CD1c-positive myeloid dendritic cell (primary cell): ENCODE measurements at regions not wholly inside any gene's neighbourhood (a gene's known extent, or its start where the extent isn't known, plus 50 kb on each side); places are given as distances from the start of the nearest gene placed in this dataset.

Source experiments
- DNase-seq: peaks from one replicate; pipeline ENCODE4 v3.0.0-alpha.2; 2016; ENCODE audit errors: extremely low spot score

- peak; percentile 47 for DNase-seq
Observed at GRCh38 chr9:108158236-108158995, 668.8 kb upstream of the KLF4 start.

DNA sequence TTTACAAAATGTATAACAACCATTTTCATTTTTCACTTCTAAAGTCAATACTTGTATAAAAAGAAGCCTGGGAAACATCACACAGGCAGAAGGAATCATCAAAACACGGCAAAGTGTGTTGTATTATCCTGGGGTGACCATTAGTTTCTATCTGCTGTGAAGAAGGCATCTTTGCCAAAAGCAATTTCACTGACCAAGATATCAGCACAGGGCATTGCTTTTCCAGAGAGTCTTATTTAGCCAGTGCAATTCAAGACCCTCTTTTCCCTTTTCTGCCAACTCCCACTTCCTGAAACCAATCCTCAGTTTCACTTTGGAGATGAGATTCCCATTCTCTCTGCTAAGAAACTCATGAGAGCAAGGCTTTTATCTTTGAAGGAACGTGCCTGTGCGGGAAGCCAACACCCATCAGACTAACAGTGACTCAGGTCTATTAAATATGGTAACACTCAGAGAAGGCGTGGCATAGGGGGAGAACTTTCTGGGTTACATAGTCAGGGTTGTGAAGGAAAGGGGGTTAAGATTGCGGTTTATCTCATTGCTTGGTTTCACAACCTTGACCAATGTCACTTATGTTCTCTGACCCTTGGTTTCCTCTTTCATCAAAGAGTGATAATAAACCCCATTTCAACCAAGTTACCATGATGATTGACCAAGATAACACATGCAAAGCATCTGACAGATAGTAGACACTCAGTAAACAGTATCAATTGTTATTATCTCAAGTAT, 666.9 kb upstream of the KLF4 start:
- DNase-seq: peak; percentile 27

DNA sequence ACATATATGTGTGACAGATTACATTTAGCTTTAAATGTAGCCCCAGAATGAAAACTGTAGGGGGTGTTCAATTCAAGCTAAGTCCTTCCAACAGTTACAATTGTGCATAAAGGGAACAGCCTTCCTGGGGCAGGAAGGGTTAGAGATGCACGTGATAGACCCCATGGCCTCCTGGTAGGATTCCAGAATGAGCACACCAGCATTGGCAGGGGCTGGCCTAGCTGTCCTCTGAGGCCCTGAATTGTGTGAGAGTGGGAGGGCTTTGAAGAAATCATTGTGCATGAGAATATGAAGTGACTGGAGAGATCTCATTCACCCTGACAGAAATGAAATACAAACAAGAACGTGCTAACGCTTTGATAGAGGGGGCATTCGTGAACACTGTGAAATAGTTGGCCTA, 663.8 kb upstream of the KLF4 start:
- no peak for DNase-seq

DNA sequence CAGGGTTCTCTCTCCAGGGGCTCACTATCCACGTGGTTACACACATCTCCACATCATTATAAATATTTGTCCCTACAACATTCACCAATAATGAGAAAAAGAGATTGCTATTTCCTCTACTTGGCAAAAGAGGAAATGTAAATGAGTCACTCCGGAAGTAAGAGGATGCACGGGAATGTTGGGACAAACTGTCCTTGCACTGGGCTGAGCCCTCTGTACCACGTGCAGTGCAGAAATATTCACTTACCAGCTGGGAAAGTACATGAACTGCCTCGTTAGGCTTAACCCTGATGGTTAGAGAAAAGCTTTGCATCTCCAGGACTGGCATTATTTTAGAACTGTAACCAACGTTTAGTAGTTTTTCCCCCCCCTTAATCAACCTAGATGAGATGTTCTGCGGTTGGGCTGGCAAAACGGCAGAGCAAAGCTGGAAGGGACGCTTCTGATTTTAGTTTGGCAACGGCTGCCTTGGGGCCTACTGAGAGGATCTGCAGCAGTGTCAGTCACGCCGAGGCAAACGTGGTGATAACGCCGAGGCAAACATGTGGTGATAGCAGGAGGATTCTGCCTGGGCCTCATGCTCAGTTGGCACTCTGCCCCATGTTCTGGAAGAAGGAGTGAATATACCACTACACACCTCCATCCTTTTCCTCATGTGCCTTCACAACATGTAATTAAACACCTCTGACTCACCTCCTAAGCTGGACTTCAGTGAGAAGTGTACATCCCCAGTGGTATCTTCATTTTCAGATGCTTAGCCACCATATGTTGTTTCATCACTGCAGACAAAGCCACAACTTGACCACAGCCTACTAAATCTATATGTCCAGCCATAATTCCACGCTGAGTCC, 661.4 kb upstream of the KLF4 start:
- peak; percentile 21 for DNase-seq

GRCh38 chr9:108149326-108149725, 659.8 kb upstream of the KLF4 start:
- no peak for DNase-seq

- no peak for DNase-seq
Observed at GRCh38 chr9:108142504-108143201, 653.1 kb upstream of the KLF4 start.

DNA sequence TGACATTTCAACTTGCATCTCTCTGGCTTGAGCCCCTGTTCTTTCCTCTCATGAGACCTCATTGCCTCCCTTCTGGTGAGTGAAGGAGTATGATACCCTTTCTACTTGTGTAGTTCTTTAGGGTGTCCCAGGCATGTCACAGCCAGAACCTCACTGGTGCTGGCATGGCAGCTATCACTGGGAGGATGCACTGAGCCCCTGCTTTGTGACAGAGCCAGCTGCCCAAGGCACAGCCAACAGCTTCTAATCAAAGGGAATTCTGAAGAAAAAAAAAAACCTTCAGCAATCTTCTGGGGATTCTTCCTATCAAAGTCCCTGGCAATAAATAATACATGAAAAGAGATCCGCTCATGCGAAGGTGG, 652.6 kb upstream of the KLF4 start:
- no peak for DNase-seq

DNA sequence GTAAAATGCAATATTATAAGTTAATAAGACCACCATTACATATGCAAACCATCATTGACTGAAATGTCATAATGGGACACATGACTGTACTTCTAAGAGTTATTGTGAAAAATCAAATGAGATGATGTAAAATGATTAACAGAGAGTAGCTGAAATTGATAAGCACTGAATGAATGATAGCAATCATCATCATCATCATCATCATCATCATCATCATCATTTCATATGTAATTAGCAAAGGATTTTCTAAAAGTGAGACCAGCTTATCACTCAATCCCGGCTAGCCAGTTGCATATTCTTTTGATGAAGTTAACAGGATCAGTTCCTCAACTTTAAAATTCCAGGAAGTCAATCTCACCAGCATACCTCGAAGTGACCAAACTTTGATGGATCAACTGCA, 650.3 kb upstream of the KLF4 start:
- DNase-seq: no peak

DNA sequence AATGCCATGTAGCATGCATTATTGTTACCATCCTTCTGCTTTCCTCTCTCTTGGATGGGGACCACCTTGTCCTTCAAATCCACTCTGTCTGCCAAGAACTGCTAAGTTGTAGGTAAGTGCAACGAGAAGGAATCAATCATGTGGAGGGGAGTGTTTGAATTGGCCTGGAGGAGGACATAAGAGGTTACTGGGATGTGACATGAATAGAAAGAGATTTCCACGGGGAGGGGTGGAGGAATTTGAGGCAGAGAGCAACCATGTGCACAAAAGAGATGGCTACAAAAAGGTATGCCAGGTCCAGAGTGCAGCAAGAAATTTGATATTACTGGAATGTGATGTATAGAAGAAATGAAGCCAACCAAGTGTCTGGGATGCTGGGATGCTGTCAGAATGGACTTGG, 648.9 kb upstream of the KLF4 start:
- DNase-seq: no peak

DNA sequence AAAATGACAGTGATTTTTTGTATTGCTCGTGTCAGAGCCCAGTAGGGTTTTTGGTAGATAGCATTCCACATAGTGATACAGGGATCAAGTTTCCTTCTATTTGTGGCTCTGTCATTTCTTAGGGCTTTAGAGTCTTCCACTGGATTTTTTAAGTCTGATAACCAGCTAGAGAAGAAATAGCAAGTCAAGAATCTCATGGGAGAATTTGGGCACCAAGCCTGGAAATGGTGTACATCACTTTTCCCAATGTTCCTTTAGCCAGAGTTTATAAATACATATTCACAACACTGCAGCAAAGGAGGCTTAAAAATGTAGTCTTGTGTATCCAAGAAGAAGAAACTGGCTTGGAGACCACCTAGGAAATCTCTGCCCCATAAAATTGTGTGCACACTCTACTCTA, 647.1 kb upstream of the KLF4 start:
- no peak for DNase-seq

- DNase-seq: no peak
Observed at GRCh38 chr9:108134486-108135128, 645.0 kb upstream of the KLF4 start.

DNA sequence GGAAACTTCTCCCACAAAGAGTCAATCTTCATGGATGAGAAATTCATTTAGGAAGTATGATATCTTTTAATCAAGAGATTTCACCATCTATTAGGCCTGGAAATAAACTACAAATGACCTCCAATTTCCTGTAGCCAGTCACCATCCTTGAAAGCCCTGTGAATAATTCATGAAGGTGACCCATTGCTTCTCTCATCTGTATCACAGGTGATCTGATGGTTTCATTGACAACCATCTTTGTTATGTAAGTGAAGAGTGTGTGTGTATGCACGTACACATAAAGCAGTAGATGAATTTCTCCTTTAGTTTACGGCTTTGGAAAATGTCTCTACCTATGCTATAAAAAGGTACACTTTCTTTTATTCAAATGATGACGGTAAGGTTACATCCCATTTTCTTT, 644.1 kb upstream of the KLF4 start:
- no peak for DNase-seq

DNA sequence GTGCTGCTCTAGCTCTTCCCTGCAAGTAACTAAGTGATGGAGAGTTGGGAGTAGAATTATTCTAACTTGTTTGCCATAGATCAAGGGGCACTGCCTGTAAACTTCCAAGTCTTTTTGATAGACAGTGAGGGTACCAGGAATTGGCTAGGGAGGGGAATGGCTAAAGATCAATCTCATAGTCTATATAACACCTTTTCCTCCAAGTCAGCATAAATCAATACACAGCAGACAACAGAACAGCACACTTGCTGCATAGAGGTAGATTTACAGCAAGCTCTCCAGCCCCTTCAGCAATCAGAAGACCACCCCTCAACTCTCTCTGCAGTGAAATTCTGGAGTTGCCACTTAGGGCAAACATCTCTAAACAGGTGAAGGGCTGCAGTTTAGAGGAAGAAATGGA, 643.5 kb upstream of the KLF4 start:
- DNase-seq: no peak

GRCh38 chr9:108130905-108131304, 641.3 kb upstream of the KLF4 start:
- no peak for DNase-seq

- DNase-seq: peak; percentile 22
Observed at GRCh38 chr9:108125625-108126024, 636.1 kb upstream of the KLF4 start.

DNA sequence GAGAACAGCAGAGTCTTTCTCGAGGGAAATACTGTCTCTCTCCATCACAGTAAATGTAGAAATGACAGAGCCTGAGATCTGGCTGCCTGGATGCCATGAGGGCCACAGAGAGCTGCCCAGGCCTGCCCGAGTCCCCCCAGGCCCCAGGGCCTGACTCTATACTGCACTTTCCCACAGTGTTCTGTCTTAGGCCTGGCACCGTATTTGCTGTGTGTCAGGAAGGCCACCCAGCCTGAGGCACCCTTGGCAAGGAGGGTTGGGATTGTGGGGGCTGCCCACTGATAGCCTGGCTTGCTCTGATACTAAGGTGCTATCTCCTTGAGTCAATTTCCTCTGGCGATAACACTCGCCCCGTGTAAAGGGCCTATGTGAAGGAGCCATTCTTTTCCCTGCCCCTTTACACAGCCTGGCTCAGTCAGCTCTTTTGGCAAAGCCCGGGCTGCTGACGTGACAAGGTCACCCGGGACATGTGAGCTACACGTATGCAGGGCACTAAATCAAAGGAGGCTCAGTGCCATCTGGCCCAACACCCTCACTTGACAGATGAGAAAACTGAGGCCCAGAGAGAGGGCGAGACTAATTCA, 630.1 kb upstream of the KLF4 start:
- DNase-seq: no peak

- DNase-seq: no peak
Observed at GRCh38 chr9:108117795-108118194, 628.2 kb upstream of the KLF4 start.

DNA sequence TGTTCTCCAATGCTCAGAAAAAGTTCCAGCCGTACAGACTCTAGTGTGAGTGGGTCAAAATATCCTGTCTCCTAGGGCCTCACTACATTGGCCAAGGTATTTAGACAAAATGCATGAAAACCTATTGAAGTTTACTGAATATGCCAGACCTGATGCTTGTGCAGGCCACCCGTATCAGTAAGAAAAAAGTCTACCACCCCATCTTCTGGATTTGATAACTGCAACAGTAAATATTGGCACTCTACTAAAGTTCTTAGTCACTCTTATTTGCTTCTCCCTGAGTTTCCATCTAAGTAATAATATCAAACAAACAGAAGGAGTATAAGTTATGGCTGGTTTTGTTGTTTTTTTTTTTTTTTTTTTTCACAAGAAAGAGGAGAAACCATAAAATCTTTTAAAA, 627.7 kb upstream of the KLF4 start:
- DNase-seq: no peak

- DNase-seq: peak; percentile 36
Observed at GRCh38 chr9:108113596-108113995, 624.0 kb upstream of the KLF4 start.

GRCh38 chr9:108109927-108110690, 620.5 kb upstream of the KLF4 start:
- no peak for DNase-seq
